IMR-90 (cell line): ENCODE measurements at regions not wholly inside any gene's neighbourhood (a gene's known extent, or its start where the extent isn't known, plus 50 kb on each side); places are given as distances from the start of the nearest gene placed in this dataset.

Source experiments
- BHLHE40 ChIP-seq: fragments of 150-350 bp; IDR thresholded peaks from 2 replicates; pipeline ENCODE4 v1.6.1; 2016; ENCODE audit warnings: mild to moderate bottlenecking, low read depth, low read length
- CTCF ChIP-seq: conservative IDR thresholded peaks from 2 replicates; pipeline ENCODE4 v1.5.1; 2012; ENCODE audit warnings: mild to moderate bottlenecking, low read depth, low read length, improper control_type of control experiment
- FOS ChIP-seq: fragments of 150-350 bp; IDR thresholded peaks from 2 replicates; pipeline ENCODE4 v1.6.1; 2016; ENCODE audit warnings: low read depth, low read length
- MAFK ChIP-seq: IDR thresholded peaks from 2 replicates; pipeline ENCODE4 v1.6.1; 2012; ENCODE audit warnings: low read depth, low read length, improper control_type of control experiment
- MAZ ChIP-seq: IDR thresholded peaks from 2 replicates; pipeline ENCODE4 v1.6.1; 2012; ENCODE audit warnings: low read depth, mild to moderate bottlenecking, low read length, improper control_type of control experiment, moderate library complexity, borderline replicate concordance
- MXI1 ChIP-seq: IDR thresholded peaks from 2 replicates; pipeline ENCODE4 v1.6.1; 2012; ENCODE audit warnings: low read depth, mild to moderate bottlenecking, low read length, moderate library complexity, borderline replicate concordance
- NFE2L2 ChIP-seq: fragments of 150-350 bp; IDR thresholded peaks from 2 replicates; pipeline ENCODE4 v1.6.1; 2016; ENCODE audit warnings: low read depth, mild to moderate bottlenecking, low read length
- POLR2A ChIP-seq: IDR thresholded peaks from 2 replicates; pipeline ENCODE4 v1.6.1; 2012; ENCODE audit warnings: mild to moderate bottlenecking, low read depth, low read length
- TF ChIP-seq, protein P1 (sequence below): fragments of 150-350 bp; IDR thresholded peaks from 2 replicates; pipeline ENCODE4 v1.6.1; 2017; ENCODE audit warnings: mild to moderate bottlenecking, antibody characterized with exemption, low read length, low read depth

DNA sequence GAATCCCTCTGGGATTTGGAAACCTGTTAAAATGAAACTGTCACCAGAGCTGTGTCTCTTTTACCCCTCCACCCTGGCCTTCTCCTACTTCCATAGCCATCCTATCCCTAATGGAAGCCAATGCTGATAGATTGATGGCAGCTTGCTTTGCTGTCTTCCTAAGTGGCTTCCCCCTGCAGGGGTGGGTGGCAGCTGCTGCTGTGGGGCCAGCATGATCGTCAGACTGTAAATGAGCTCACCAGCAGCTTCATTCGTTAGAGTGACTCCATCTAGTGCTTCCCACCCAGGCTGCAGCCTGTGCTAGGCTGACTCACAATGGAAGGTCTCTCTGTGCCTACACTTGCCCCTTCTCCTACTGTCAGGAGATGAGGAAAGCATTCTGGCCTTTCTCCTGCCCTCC is 311.0 kb downstream of the BUD13 start:
- TF ChIP-seq NFE2L2 (no peak), BHLHE40 (no peak), MAFK (no peak), CTCF (no peak), POLR2A (no peak), FOS (no peak), MXI1 (no peak), MAZ (no peak)
- TF ChIP-seq, protein P1, sequence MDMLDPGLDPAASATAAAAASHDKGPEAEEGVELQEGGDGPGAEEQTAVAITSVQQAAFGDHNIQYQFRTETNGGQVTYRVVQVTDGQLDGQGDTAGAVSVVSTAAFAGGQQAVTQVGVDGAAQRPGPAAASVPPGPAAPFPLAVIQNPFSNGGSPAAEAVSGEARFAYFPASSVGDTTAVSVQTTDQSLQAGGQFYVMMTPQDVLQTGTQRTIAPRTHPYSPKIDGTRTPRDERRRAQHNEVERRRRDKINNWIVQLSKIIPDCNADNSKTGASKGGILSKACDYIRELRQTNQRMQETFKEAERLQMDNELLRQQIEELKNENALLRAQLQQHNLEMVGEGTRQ, result no peak
